Esophagus squamous epithelium (tissue), 4 donors: ENCODE measurements at regions not wholly inside any gene's neighbourhood (a gene's known extent, or its start where the extent isn't known, plus 50 kb on each side); places are given as distances from the start of the nearest gene placed in this dataset.

Experiments
- POLR2A ChIP-seq, 4 donors: fragments of 450-650 bp; IDR thresholded peaks; one replicate each; pipeline ENCODE4 v1.6.1; 2017; ENCODE audit warnings: antibody characterized with exemption in 4 of 4, mild to moderate bottlenecking in 4 of 4, moderate library complexity in 3 of 4
- TF ChIP-seq, protein P1 (sequence below), 6 experiments: fragments of 450-650 bp in 4 of 6; fragments of 200-600 bp in 2 of 6; sonication (generic) in 2 of 6; IDR thresholded peaks; one replicate each; pipeline ENCODE4 v1.5.1; 2016 to 2019; ENCODE audit warnings: antibody characterized with exemption in 6 of 6, mild to moderate bottlenecking in 4 of 6, moderate library complexity in 4 of 6

DNA sequence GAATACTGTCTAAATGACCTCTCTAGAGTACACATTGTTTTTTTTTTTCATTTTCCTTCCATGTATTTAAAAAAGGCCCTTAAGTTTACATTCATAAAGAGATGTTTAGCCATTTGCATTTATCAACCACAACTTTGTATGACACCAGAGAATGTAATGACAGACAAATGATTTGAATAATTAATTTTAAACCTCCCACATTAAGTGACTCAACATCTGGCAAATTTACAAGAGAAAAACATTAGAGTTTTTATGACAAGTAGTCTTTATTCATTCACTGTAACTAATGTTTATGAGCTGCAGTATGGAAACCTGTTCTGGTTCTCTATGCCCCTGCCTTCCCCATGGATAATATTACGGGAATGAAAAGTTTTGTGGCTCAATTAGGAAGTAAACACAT, 1093.8 kb upstream of the CDH9 start:
- TF ChIP-seq, protein P1, sequence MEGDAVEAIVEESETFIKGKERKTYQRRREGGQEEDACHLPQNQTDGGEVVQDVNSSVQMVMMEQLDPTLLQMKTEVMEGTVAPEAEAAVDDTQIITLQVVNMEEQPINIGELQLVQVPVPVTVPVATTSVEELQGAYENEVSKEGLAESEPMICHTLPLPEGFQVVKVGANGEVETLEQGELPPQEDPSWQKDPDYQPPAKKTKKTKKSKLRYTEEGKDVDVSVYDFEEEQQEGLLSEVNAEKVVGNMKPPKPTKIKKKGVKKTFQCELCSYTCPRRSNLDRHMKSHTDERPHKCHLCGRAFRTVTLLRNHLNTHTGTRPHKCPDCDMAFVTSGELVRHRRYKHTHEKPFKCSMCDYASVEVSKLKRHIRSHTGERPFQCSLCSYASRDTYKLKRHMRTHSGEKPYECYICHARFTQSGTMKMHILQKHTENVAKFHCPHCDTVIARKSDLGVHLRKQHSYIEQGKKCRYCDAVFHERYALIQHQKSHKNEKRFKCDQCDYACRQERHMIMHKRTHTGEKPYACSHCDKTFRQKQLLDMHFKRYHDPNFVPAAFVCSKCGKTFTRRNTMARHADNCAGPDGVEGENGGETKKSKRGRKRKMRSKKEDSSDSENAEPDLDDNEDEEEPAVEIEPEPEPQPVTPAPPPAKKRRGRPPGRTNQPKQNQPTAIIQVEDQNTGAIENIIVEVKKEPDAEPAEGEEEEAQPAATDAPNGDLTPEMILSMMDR (IDR thresholded peaks at IDR 0.05), result no peak
- no peak for TF ChIP-seq POLR2A (IDR thresholded peaks at IDR 0.05)
